Middle frontal gyrus (tissue), 1 donor: ENCODE measurements at regions not wholly inside any gene's neighbourhood (a gene's known extent, or its start where the extent isn't known, plus 50 kb on each side); places are given as distances from the start of the nearest gene placed in this dataset.

Source experiments
- DNase-seq: peaks from one replicate; pipeline ENCODE4 v3.0.0-alpha.2; 2015; ENCODE audit warnings: low spot score; ENCODE audit errors: extremely low spot score

GRCh38 chr5:126339215-126339805 is 83.9 kb upstream of the GRAMD2B start:
- peak; percentile 56 for DNase-seq

- DNase-seq, result no peak
These were observed 81.1 kb upstream of the GRAMD2B start for GRCh38 chr5:126341906-126342630.

- DNase-seq, result no peak
These were observed 74.2 kb upstream of the GRAMD2B start for GRCh38 chr5:126348855-126349635.

- no peak for DNase-seq
These were observed 72.1 kb upstream of the GRAMD2B start for GRCh38 chr5:126351153-126351552.

GRCh38 chr5:126354012-126354857 is 69.0 kb upstream of the GRAMD2B start:
- DNase-seq, result peak; percentile 36

- no peak for DNase-seq
These were observed 68.1 kb upstream of the GRAMD2B start for GRCh38 chr5:126354858-126355731.

- DNase-seq, result no peak
These were observed 67.3 kb upstream of the GRAMD2B start for GRCh38 chr5:126355940-126356339.

- no peak for DNase-seq
These were observed 65.4 kb upstream of the GRAMD2B start for GRCh38 chr5:126357585-126358342.

- no peak for DNase-seq
These were observed 64.7 kb upstream of the GRAMD2B start for GRCh38 chr5:126358525-126358924.

- DNase-seq, result no peak
These were observed 63.3 kb upstream of the GRAMD2B start for GRCh38 chr5:126359884-126360283.

GRCh38 chr5:126360467-126360866 is 62.7 kb upstream of the GRAMD2B start:
- DNase-seq, result no peak

GRCh38 chr5:126363658-126364057 is 59.6 kb upstream of the GRAMD2B start:
- DNase-seq, result no peak

GRCh38 chr5:126364206-126364902 is 58.9 kb upstream of the GRAMD2B start:
- DNase-seq, result no peak

GRCh38 chr5:126365446-126366198 is 57.6 kb upstream of the GRAMD2B start:
- no peak for DNase-seq

GRCh38 chr5:126366199-126366560 is 57.0 kb upstream of the GRAMD2B start:
- no peak for DNase-seq

- DNase-seq, result no peak
These were observed 54.9 kb upstream of the GRAMD2B start for GRCh38 chr5:126368239-126368812.

GRCh38 chr5:126369083-126369482 is 54.1 kb upstream of the GRAMD2B start:
- no peak for DNase-seq
